A549 (cell line): ENCODE measurements at regions not wholly inside any gene's neighbourhood (a gene's known extent, or its start where the extent isn't known, plus 50 kb on each side); places are given as distances from the start of the nearest gene placed in this dataset.

Experiments used
- EP300 ChIP-seq, 2 experiments: fragments of >200 bp; sonication (Bioruptor Twin); formaldehyde crosslinking; IDR thresholded peaks; 2 replicates in 1 of 2; 3 replicates in 1 of 2; pipeline ENCODE4 v1.6.1; 2016 to 2017
- FOSL2 ChIP-seq, 2 experiments: fragments of 450-650 bp in 1 of 2; fragments of >200 bp in 1 of 2; sonication (Bioruptor Twin) in 1 of 2; formaldehyde crosslinking; IDR thresholded peaks; 2 replicates each; pipeline versions ENCODE4 v1.5.0 to v1.6.1; 2016 to 2020; ENCODE audit warnings: mild to moderate bottlenecking in 1 of 2, moderate library complexity in 1 of 2
- POLR2A ChIP-seq: IDR thresholded peaks from 2 replicates; pipeline ENCODE4 v1.6.1; 2012; ENCODE audit warnings: mild to moderate bottlenecking, low read length
- RAD21 ChIP-seq, 2 experiments: fragments of >200 bp in 1 of 2; sonication (Bioruptor Twin) in 1 of 2; formaldehyde crosslinking in 1 of 2; IDR thresholded peaks in 1 of 2; conservative IDR thresholded peaks in 1 of 2; 2 replicates in 1 of 2; 3 replicates in 1 of 2; pipeline ENCODE4 v1.6.1; 2012 to 2018; ENCODE audit warnings: inconsistent platforms in 1 of 2
- SMC3 ChIP-seq: fragments of >200 bp; sonication (Bioruptor Twin); formaldehyde crosslinking; IDR thresholded peaks from 3 replicates; pipeline ENCODE4 v1.6.1; 2018; ENCODE audit warnings: inconsistent platforms
- ZFP36 ChIP-seq: fragments of 450-650 bp; IDR thresholded peaks from 2 replicates; pipeline ENCODE4 v1.6.1; 2014; ENCODE audit warnings: borderline replicate concordance; ENCODE audit not compliant: partially characterized antibody
- TF ChIP-seq, protein P1 (sequence below): fragments of >200 bp; sonication (Bioruptor Twin); formaldehyde crosslinking; IDR thresholded peaks from 3 replicates; pipeline ENCODE4 v1.5.1; 2016

DNA sequence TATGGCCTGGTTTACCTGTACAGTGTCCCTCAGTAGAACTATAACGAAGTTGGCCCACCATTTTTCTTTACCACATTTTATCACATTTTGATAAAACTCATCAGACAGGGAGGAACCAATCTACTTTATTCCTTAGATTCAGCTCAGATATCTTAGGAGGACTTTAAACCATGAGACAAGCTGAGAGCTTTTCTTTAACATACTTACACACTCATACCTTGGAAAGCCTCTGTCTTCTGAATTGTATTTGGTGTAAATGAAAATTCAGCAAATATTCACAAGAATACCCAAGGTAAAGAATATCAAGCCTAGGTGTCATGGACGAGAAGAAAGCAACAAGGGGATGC, 313.2 kb downstream of the ENC1 start:
- TF ChIP-seq POLR2A, result no peak
- TF ChIP-seq, protein P1, sequence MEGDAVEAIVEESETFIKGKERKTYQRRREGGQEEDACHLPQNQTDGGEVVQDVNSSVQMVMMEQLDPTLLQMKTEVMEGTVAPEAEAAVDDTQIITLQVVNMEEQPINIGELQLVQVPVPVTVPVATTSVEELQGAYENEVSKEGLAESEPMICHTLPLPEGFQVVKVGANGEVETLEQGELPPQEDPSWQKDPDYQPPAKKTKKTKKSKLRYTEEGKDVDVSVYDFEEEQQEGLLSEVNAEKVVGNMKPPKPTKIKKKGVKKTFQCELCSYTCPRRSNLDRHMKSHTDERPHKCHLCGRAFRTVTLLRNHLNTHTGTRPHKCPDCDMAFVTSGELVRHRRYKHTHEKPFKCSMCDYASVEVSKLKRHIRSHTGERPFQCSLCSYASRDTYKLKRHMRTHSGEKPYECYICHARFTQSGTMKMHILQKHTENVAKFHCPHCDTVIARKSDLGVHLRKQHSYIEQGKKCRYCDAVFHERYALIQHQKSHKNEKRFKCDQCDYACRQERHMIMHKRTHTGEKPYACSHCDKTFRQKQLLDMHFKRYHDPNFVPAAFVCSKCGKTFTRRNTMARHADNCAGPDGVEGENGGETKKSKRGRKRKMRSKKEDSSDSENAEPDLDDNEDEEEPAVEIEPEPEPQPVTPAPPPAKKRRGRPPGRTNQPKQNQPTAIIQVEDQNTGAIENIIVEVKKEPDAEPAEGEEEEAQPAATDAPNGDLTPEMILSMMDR, result no peak
- no peak for TF ChIP-seq SMC3
- TF ChIP-seq ZFP36, result no peak
- TF ChIP-seq EP300 (IDR thresholded peaks at IDR 0.05), result no peak
- no peak for TF ChIP-seq RAD21 (conservative IDR thresholded peaks at IDR 0.05 in 1 of 2, IDR thresholded peaks at IDR 0.05 in 1 of 2)
- TF ChIP-seq FOSL2 (IDR thresholded peaks at IDR 0.05), result no peak
- TF ChIP-seq FOSL2 (CRISPR knock-in tag; IDR thresholded peaks at IDR 0.05), result no peak
